GM18868 (cell line): ENCODE measurements at regions not wholly inside any gene's neighbourhood (a gene's known extent, or its start where the extent isn't known, plus 50 kb on each side); places are given as distances from the start of the nearest gene placed in this dataset.
"Not testable (repeated sequence)": the region's sequence is repeated elsewhere in the genome, so short reads cannot be mapped to it uniquely, and the experiment has no call there.

Source experiments
- ATAC-seq: cut with Tn5 transposase; IDR thresholded peaks from one replicate; pipeline ENCODE4 v1.9.1; 2021; ENCODE audit warnings: mild to moderate bottlenecking, moderate library complexity; ENCODE audit not compliant: unreplicated experiment

- ATAC-seq, result no peak
Observed at GRCh38 chr2:81412681-81413080, 1108.1 kb upstream of the LRRTM1 start.

GRCh38 chr2:81403508-81403907 lies 1099.0 kb upstream of the LRRTM1 start:
- no peak for ATAC-seq

- ATAC-seq, result no peak
Observed at GRCh38 chr2:81396417-81397019, 1092.0 kb upstream of the LRRTM1 start.

- ATAC-seq, result no peak
Observed at GRCh38 chr2:81395746-81396145, 1091.2 kb upstream of the LRRTM1 start.

GRCh38 chr2:81389203-81389602 lies 1084.7 kb upstream of the LRRTM1 start:
- no peak for ATAC-seq

- no peak for ATAC-seq
Observed at GRCh38 chr2:81363800-81364199, 1059.2 kb upstream of the LRRTM1 start.

GRCh38 chr2:81362468-81362867 lies 1057.9 kb upstream of the LRRTM1 start:
- not testable (repeated sequence) for ATAC-seq

GRCh38 chr2:81355436-81355835 lies 1050.9 kb upstream of the LRRTM1 start:
- ATAC-seq, result no peak

- no peak for ATAC-seq
Observed at GRCh38 chr2:81334046-81334445, 1029.5 kb upstream of the LRRTM1 start.

- ATAC-seq, result no peak
Observed at GRCh38 chr2:81328968-81329367, 1024.4 kb upstream of the LRRTM1 start.

- no peak for ATAC-seq
Observed at GRCh38 chr2:81327911-81328310, 1023.4 kb upstream of the LRRTM1 start.

GRCh38 chr2:81324046-81324445 lies 1019.5 kb upstream of the LRRTM1 start:
- ATAC-seq, result no peak

GRCh38 chr2:81304154-81304830 lies 999.7 kb upstream of the LRRTM1 start:
- no peak for ATAC-seq

GRCh38 chr2:81303321-81303720 lies 998.8 kb upstream of the LRRTM1 start:
- ATAC-seq, result no peak

- ATAC-seq, result no peak
Observed at GRCh38 chr2:81299841-81300240, 995.3 kb upstream of the LRRTM1 start.

GRCh38 chr2:81290846-81291245 lies 986.3 kb upstream of the LRRTM1 start:
- ATAC-seq, result no peak

GRCh38 chr2:81283081-81283480 lies 978.5 kb upstream of the LRRTM1 start:
- ATAC-seq, result no peak

GRCh38 chr2:81282151-81282769 lies 977.7 kb upstream of the LRRTM1 start:
- ATAC-seq, result no peak

GRCh38 chr2:81276595-81276994 lies 972.0 kb upstream of the LRRTM1 start:
- no peak for ATAC-seq

GRCh38 chr2:81266106-81266505 lies 961.6 kb upstream of the LRRTM1 start:
- ATAC-seq, result no peak

GRCh38 chr2:81263989-81264388 lies 959.4 kb upstream of the LRRTM1 start:
- no peak for ATAC-seq

GRCh38 chr2:81260320-81260719 lies 955.8 kb upstream of the LRRTM1 start:
- ATAC-seq, result no peak
